NCI-H2029 treated with DMSO at 0.1 percent for 48 hours (cell line): ENCODE measurements at regions not wholly inside any gene's neighbourhood (a gene's known extent, or its start where the extent isn't known, plus 50 kb on each side); places are given as distances from the start of the nearest gene placed in this dataset.
A peak's percentile ranks its signal among the peaks of the same experiment; 100 is the strongest.

Source experiments
- DNase-seq: peaks from one replicate; lab custom pipeline; 2025; lab: John Stamatoyannopoulos, UW

- DNase-seq, result peak; percentile 97
Measured at GRCh38 chr1:39107341-39108290, 81.5 kb downstream of the NDUFS5 start.

GRCh38 chr1:39109644-39110043 lies 83.5 kb downstream of the NDUFS5 start:
- no peak for DNase-seq

- peak; percentile 94 for DNase-seq
Measured at GRCh38 chr1:39110325-39110851, 84.2 kb downstream of the NDUFS5 start.

- DNase-seq, result no peak
Measured at GRCh38 chr1:39110882-39111281, 84.7 kb downstream of the NDUFS5 start.

GRCh38 chr1:39113109-39113743 lies 87.1 kb downstream of the NDUFS5 start:
- no peak for DNase-seq

- no peak for DNase-seq
Measured at GRCh38 chr1:39115271-39116110, 89.0 kb upstream of the MACF1 start.

- no peak for DNase-seq
Measured at GRCh38 chr1:39116116-39116607, 88.3 kb upstream of the MACF1 start.

- DNase-seq, result peak; percentile 99
Measured at GRCh38 chr1:39116860-39117728, 87.4 kb upstream of the MACF1 start.

GRCh38 chr1:39117899-39118450 lies 86.5 kb upstream of the MACF1 start:
- DNase-seq, result peak; percentile 96

- DNase-seq, result no peak
Measured at GRCh38 chr1:39122056-39122455, 82.4 kb upstream of the MACF1 start.

- DNase-seq, result no peak
Measured at GRCh38 chr1:39124282-39124681, 80.2 kb upstream of the MACF1 start.

- DNase-seq, result peak; percentile 93
Measured at GRCh38 chr1:39127513-39127912, 77.0 kb upstream of the MACF1 start.

- no peak for DNase-seq
Measured at GRCh38 chr1:39128126-39128525, 76.4 kb upstream of the MACF1 start.

GRCh38 chr1:39128959-39129358 lies 75.5 kb upstream of the MACF1 start:
- peak; percentile 100 for DNase-seq

GRCh38 chr1:39129514-39129913 lies 75.0 kb upstream of the MACF1 start:
- peak; percentile 100 for DNase-seq

- DNase-seq, result no peak
Measured at GRCh38 chr1:39130325-39130724, 74.2 kb upstream of the MACF1 start.

GRCh38 chr1:39131940-39132339 lies 72.6 kb upstream of the MACF1 start:
- peak; percentile 97 for DNase-seq

- peak; percentile 100 for DNase-seq
Measured at GRCh38 chr1:39132505-39133339, 71.8 kb upstream of the MACF1 start.

GRCh38 chr1:39133340-39133684 lies 71.2 kb upstream of the MACF1 start:
- no peak for DNase-seq
